ENCODE measurements at regions not wholly inside any gene's neighbourhood (a gene's known extent, or its start where the extent isn't known, plus 50 kb on each side); places are given as distances from the start of the nearest gene placed in this dataset.

DNA sequence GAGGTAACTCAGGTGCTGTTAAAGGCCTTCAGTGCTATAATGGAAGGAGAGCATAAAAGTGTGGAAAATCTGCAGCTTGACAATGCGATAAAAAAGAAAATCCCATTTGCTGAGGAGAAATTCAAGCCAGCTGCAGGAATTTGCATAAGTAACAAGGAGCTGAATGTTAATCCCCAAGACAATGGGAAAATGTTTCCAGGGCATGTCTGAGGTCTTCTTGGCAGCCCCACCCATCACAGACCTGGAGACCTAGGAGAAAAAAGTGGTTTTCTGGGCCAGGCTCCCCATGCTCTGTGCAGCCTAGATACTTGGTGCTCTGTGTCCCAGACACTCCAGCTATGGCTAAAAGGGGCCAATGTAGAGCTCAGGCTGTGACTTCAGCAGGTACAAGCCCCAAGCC, 1159.6 kb downstream of the CDH18 start:
- Histone ChIP-seq H3K36me3 (ENCODE audit: insufficient read depth, low read length) (no peaks in the 10 kb centered on the region), H3K4me1 (ENCODE audit: insufficient read depth, low read length) (no peaks in the 10 kb centered on the region), H3K9ac (ENCODE audit: low read depth, low read length) (no peak overlapping the region), H3K9me3 (ENCODE audit: control insufficient read depth, insufficient read depth, low read length) (peaks cover 5% of the 10 kb centered on the region; the same call in 1 of the 2 replicates)

DNA sequence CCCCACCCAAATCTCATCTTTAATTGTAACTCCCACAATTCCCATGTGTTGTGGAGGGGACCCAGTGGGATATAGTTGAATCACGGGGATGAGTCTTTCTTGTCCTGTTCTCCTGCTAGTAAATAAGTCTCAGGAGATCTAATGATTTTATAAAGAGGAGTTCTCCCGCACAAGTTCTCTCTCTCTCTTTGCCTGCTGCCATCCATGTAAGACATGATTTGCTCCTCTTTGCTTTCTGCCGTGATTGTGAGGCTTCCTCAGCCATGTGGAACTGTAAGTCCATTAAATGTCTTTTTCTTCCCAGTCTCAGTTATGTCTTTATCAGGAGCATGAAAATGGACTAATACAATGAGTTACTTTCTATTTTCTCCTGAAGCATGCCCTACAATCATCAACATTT, 1158.5 kb downstream of the CDH18 start:
- H3K9me3 ChIP-seq (ENCODE audit: control insufficient read depth, insufficient read depth, low read length) = peaks cover 5% of the 10 kb centered on the region; the same call in 1 of the 2 replicates
- no peaks in the 10 kb centered on the region for H3K36me3 ChIP-seq (ENCODE audit: insufficient read depth, low read length)
- H3K9ac ChIP-seq (ENCODE audit: low read depth, low read length) = no peak overlapping the region
- no peaks in the 10 kb centered on the region for H3K4me1 ChIP-seq (ENCODE audit: insufficient read depth, low read length)

DNA sequence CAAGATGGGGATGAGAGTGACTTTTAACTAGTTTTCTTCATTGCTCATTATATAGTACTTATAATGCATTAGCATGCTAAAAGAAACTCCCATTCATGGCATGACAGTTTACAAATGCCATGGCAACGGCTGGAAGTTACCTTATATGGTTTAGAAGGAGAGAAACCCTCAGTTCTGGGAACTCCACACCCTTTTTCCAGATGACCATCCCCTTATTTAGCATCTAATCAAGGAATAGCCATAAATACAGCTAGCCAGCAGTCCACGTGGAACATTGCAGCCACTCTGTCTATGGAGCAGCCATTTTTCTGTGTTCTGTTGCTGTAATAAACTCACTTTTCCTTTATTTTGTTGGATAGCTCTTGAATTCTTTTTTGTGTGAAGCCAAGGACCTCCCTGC, 1137.8 kb downstream of the CDH18 start:
- Histone ChIP-seq H3K4me1 (ENCODE audit: insufficient read depth, low read length) (no peaks in the 10 kb centered on the region; the same call in 1 of the 2 replicates), H3K36me3 (ENCODE audit: insufficient read depth, low read length) (no peaks in the 10 kb centered on the region), H3K9ac (ENCODE audit: low read depth, low read length) (no peak overlapping the region), H3K9me3 (ENCODE audit: control insufficient read depth, insufficient read depth, low read length) (peaks cover 2% of the 10 kb centered on the region; the same call in 1 of the 2 replicates)

DNA sequence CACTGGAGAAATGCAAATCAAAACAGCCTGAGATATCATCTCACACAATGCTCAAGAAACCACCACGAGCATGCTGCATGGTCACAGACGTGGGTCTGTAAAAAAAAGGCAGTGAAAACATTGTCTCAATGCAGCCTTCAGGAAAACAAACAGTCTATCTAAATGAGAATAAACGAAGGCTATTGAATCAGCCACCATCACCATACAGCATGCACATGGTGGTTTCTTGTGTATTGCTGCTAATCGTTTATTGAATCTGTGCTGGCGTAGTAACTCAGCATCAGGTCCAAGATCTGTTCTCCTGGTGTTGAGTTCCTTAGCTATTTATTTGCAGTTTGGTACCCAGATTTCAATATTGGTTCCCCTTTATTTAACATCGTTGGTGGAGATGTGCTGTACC, 1115.0 kb downstream of the CDH18 start:
- H3K9ac ChIP-seq (ENCODE audit: low read depth, low read length) = no peak overlapping the region
- no peaks in the 10 kb centered on the region for H3K9me3 ChIP-seq (ENCODE audit: control insufficient read depth, insufficient read depth, low read length)
- H3K4me1 ChIP-seq (ENCODE audit: insufficient read depth, low read length) = no peaks in the 10 kb centered on the region; the same call in 1 of the 2 replicates
- H3K36me3 ChIP-seq (ENCODE audit: insufficient read depth, low read length) = no peaks in the 10 kb centered on the region

DNA sequence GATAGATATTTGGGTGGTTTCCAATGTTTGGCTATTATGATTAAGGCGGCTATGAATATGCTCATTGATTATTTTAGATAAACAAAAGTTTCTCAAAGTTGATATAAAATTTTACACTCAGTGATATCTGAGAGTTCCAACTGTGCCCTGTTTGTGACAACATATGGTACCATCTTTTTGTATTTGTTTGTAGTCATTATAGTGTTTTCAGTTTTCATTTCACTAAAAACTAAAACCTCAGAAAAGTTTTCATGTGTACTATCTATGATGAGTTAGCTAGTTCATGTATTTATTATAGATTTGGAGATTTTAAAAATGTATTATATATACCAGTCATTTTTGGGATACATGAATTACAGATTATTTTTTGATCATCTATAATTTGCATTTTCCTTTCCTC, 1111.4 kb downstream of the CDH18 start:
- Histone ChIP-seq H3K4me1 (ENCODE audit: insufficient read depth, low read length) (no peaks in the 10 kb centered on the region; the same call in 1 of the 2 replicates), H3K9me3 (ENCODE audit: control insufficient read depth, insufficient read depth, low read length) (no peaks in the 10 kb centered on the region), H3K36me3 (ENCODE audit: insufficient read depth, low read length) (no peaks in the 10 kb centered on the region), H3K9ac (ENCODE audit: low read depth, low read length) (no peak overlapping the region)

DNA sequence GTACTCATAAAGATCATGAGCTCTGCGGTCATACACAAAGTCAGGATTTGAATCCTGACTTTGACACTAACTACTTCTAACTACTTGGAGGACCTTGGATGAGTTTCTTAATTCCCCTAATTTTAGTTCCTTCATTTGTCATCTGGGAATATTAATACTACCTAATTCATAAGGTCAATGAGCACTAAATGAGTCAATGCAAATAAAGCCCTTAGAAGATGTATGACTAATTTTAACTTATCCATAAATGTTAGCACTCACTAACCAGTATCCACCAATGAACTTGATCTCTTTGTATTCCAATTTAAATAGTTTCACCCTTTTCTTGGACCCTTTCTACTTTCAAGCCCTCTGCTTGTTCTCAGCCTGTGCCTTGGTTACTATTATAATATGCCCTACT, 1106.4 kb downstream of the CDH18 start:
- H3K36me3 ChIP-seq (ENCODE audit: insufficient read depth, low read length) = no peaks in the 10 kb centered on the region
- no peaks in the 10 kb centered on the region for H3K4me1 ChIP-seq (ENCODE audit: insufficient read depth, low read length)
- no peak overlapping the region for H3K9ac ChIP-seq (ENCODE audit: low read depth, low read length)
- no peaks in the 10 kb centered on the region for H3K9me3 ChIP-seq (ENCODE audit: control insufficient read depth, insufficient read depth, low read length)

DNA sequence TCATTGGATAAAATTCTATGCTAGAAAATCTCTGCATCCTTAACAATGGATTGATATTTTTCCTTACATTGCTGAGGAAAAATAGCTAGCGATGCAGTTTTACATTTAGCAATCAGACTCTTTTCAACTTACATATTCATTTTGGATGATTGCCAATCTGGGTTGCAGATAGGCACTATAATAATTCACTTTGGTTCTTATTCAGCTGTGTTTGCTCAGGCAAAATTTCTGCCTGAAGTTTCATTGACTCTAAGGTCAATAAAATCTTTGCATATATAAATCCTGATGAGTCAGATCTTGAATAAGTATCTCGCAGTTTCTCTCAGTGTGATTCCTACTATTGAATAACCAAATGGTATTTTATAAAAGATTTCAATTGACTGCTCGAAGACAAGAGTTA, 1105.8 kb downstream of the CDH18 start:
- Histone ChIP-seq H3K9ac (ENCODE audit: low read depth, low read length) (no peak overlapping the region), H3K36me3 (ENCODE audit: insufficient read depth, low read length) (no peaks in the 10 kb centered on the region), H3K4me1 (ENCODE audit: insufficient read depth, low read length) (no peaks in the 10 kb centered on the region), H3K9me3 (ENCODE audit: control insufficient read depth, insufficient read depth, low read length) (no peaks in the 10 kb centered on the region)

DNA sequence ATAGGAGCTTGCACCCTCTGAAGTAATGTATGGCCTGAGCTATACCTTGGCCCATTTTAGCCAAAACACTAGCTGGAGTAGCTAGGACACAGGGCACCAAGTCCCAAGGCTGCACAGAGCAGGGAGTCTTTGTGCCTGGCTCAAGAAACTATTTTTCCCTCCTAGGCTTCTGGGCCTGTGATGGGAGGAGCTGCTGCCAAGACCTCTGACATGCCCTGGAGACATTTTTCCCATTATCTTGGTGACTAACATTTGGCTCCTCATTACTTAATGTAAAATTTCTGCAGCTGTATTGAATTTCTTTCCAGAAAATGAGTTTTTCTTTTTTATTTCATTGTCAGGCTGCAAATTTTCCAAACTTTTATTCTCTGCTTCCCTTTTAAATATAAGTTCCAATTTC, 1099.2 kb downstream of the CDH18 start:
- no peaks in the 10 kb centered on the region for H3K4me1 ChIP-seq (ENCODE audit: insufficient read depth, low read length)
- no peak overlapping the region for H3K9ac ChIP-seq (ENCODE audit: low read depth, low read length)
- 0 out of 2 replicates have a peak, but pooled peaks cover 3% of the 10 kb centered on the region for H3K9me3 ChIP-seq (ENCODE audit: control insufficient read depth, insufficient read depth, low read length)
- H3K36me3 ChIP-seq (ENCODE audit: insufficient read depth, low read length) = no peaks in the 10 kb centered on the region

DNA sequence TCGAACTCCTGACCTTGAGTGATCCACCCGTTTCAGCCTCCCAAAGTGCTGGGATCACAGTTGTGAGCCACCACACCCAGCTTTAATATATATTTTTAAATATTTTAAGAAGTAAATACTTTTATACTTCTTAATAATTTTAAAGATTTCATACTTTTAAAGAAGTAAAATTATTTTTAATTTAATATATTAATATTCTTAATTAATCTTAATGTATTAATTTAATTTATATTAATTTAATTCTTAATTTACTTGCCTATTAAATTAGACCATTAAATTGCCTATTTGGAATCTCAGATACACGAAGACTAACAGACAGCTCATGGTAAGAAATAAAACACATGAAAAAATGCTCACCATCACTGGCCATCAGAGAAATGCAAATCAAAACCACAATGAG, 1087.4 kb downstream of the CDH18 start:
- no peaks in the 10 kb centered on the region for H3K9me3 ChIP-seq (ENCODE audit: control insufficient read depth, insufficient read depth, low read length)
- no peaks in the 10 kb centered on the region for H3K4me1 ChIP-seq (ENCODE audit: insufficient read depth, low read length)
- H3K36me3 ChIP-seq (ENCODE audit: insufficient read depth, low read length) = no peaks in the 10 kb centered on the region
- H3K9ac ChIP-seq (ENCODE audit: low read depth, low read length) = no peak overlapping the region

DNA sequence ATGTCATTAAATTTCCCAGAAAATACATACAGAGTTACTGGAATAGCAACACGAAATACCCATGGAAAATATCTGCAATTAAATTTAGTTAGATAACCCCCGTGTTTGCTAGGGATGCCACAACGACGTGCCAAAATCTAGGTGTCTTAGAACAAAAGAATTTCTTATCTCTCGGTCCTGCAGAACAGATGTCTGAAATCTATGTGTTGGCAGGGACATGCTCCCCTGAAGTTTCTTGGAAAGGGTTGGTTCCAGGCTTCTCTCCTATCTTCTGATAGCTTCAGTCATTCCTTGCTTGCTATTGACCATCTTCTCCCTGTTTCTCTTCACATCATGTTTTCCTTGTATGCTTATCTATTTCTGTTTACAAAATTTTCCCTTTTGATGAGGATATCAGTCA, 1067.0 kb downstream of the CDH18 start:
- no peaks in the 10 kb centered on the region for H3K4me1 ChIP-seq (ENCODE audit: insufficient read depth, low read length)
- no peaks in the 10 kb centered on the region for H3K36me3 ChIP-seq (ENCODE audit: insufficient read depth, low read length)
- H3K9ac ChIP-seq (ENCODE audit: low read depth, low read length) = no peak overlapping the region
- H3K9me3 ChIP-seq (ENCODE audit: control insufficient read depth, insufficient read depth, low read length) = no peaks in the 10 kb centered on the region

DNA sequence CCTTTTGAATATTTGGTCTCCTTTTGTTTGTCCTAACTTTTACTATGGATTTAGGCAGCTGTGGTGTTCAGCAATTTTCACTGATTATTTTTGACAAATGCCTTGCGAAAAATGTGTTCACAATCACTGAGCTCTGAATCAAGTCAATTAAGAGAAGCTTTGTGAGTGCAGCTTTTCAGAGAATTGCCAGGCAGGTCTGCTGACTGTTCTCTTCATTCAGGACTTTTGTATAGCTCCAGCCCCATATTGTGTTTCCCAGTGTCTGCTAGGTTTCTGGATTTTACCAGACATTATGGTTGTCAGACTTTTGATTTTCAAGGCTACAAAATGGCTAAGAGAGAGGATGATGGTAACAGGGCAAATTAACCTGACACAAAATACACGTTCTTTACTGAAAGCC, 1055.9 kb downstream of the CDH18 start:
- Histone ChIP-seq H3K9me3 (ENCODE audit: control insufficient read depth, insufficient read depth, low read length) (no peaks in the 10 kb centered on the region), H3K36me3 (ENCODE audit: insufficient read depth, low read length) (no peaks in the 10 kb centered on the region), H3K9ac (ENCODE audit: low read depth, low read length) (no peak overlapping the region), H3K4me1 (ENCODE audit: insufficient read depth, low read length) (no peaks in the 10 kb centered on the region)

DNA sequence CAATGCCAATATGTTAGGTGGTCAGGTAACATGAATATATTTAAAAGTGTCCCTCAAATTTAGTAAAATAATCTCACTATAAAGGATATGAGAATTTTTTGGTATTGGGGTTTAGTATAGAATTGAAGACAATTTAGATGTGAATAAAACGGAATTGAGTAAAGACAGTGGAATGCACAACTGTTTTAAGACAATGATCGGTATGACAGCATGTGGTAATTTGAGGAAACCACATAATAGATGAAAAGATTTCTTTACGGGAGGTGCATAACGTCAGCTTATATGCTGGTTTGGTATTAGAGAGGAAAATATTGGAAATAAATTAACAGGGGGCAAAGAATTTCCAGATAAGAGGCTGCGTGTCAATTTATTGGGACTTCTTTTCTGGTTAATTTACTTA, 1043.2 kb downstream of the CDH18 start:
- no peaks in the 10 kb centered on the region for H3K9me3 ChIP-seq (ENCODE audit: control insufficient read depth, insufficient read depth, low read length)
- no peaks in the 10 kb centered on the region for H3K36me3 ChIP-seq (ENCODE audit: insufficient read depth, low read length)
- no peak overlapping the region for H3K9ac ChIP-seq (ENCODE audit: low read depth, low read length)
- H3K4me1 ChIP-seq (ENCODE audit: insufficient read depth, low read length) = no peaks in the 10 kb centered on the region

DNA sequence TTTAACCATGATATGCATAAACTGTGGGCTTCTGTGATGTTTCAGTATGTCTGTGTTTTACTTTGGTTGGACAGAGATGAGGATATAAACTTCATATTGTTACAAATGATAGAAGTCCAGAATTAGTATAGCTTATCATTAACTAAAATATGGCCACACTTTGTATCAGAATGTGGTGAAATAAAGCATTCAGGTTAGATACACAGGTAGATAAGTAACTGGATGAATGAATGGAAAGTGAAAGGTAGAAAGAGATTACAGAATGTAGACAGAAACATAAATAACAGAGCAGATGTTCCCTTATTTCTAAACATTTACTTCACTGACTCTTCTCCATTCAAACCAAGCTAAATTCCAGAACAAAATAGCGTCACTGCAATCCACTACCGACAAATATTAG, 1033.8 kb downstream of the CDH18 start:
- Histone ChIP-seq H3K36me3 (ENCODE audit: insufficient read depth, low read length) (no peaks in the 10 kb centered on the region), H3K9me3 (ENCODE audit: control insufficient read depth, insufficient read depth, low read length) (no peaks in the 10 kb centered on the region), H3K9ac (ENCODE audit: low read depth, low read length) (no peak overlapping the region), H3K4me1 (ENCODE audit: insufficient read depth, low read length) (no peaks in the 10 kb centered on the region)

DNA sequence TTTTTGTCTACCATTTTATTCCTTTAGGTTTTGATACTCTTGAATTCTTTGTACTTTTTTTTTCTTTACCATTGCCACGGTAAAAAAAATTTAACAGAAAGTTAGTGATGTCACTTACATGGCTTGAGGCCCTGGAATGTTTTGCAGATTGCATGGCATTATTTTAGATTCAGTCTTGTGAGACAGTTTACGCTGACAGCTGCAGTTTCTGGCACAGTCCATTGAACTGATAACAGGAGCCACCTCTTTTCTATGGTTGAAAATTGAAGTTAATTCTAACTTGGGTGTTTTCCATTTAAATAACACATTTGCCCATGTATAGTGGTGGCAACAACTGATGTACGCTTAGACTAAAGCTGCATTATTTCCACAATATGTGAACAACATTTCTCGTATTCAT, 1028.5 kb downstream of the CDH18 start:
- no peaks in the 10 kb centered on the region for H3K9me3 ChIP-seq (ENCODE audit: control insufficient read depth, insufficient read depth, low read length)
- H3K9ac ChIP-seq (ENCODE audit: low read depth, low read length) = no peak overlapping the region
- no peaks in the 10 kb centered on the region for H3K36me3 ChIP-seq (ENCODE audit: insufficient read depth, low read length)
- H3K4me1 ChIP-seq (ENCODE audit: insufficient read depth, low read length) = no peaks in the 10 kb centered on the region

DNA sequence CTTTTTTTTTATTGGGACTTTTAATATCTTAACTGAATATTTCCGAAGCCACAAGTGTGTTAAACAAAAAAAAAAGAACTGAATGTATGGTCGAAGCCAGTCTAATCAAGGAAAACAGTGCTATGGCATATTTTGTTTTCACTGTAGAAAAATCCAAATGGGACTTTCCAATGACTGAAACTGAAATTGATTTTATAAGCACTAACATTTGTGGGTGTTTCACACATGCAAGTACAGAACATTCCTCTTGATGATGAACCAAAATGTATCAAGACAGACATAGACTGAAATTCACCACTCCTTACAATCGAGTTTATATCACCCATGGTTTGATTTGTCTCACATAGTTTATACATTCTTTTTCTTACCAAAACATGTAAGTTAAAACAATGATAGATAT, 1026.8 kb downstream of the CDH18 start:
- Histone ChIP-seq H3K9ac (ENCODE audit: low read depth, low read length) (no peak overlapping the region), H3K9me3 (ENCODE audit: control insufficient read depth, insufficient read depth, low read length) (no peaks in the 10 kb centered on the region), H3K4me1 (ENCODE audit: insufficient read depth, low read length) (no peaks in the 10 kb centered on the region), H3K36me3 (ENCODE audit: insufficient read depth, low read length) (no peaks in the 10 kb centered on the region)

DNA sequence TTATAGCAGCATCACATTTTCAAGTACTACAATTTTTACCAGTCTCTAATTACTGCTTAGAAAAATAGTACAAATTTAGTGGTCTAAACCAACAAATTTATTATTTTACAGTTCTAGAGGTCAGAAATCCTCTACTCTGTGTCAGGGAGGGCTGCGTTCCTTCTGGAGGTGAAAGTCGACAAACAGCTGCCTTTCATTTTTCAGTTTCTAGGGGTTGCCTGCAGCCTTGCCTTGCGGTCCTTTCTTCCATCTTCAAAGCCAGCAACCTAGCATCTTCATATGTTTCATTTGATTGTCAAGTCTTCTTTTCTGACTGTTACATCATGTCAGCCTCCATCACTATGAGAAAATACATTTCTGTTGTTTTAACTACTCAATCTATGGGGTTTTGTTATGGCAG, 1022.1 kb downstream of the CDH18 start:
- Histone ChIP-seq H3K9ac (ENCODE audit: low read depth, low read length) (no peak overlapping the region), H3K9me3 (ENCODE audit: control insufficient read depth, insufficient read depth, low read length) (no peaks in the 10 kb centered on the region), H3K36me3 (ENCODE audit: insufficient read depth, low read length) (no peaks in the 10 kb centered on the region), H3K4me1 (ENCODE audit: insufficient read depth, low read length) (no peaks in the 10 kb centered on the region)

Measured in ES-I3 (cell line).